Sigmoid colon (tissue), 6 donors: ENCODE measurements at regions not wholly inside any gene's neighbourhood (a gene's known extent, or its start where the extent isn't known, plus 50 kb on each side); places are given as distances from the start of the nearest gene placed in this dataset.

ENCODE experiments used
- DNase-seq: peaks from one replicate; pipeline ENCODE4 v3.0.0-alpha.2; 2019
- H3K27ac ChIP-seq, 4 donors: fragments of 200-600 bp; sonication (generic); one replicate each; pipeline ENCODE4 v1.5.1; 2016 to 2019; ENCODE audit warnings: mild to moderate bottlenecking in 1 of 4
- H3K27me3 ChIP-seq, 3 donors: fragments of 200-600 bp; sonication (generic); one replicate each; pipeline ENCODE4 v1.5.1; 2019; ENCODE audit warnings: mild to moderate bottlenecking in 1 of 3
- H3K36me3 ChIP-seq, 4 donors: fragments of 200-600 bp; sonication (generic); one replicate each; pipeline ENCODE4 v1.5.1; 2016 to 2019
- H3K4me1 ChIP-seq, 4 donors: fragments of 200-600 bp; sonication (generic); one replicate each; pipeline ENCODE4 v1.5.1; 2017 to 2019
- H3K4me3 ChIP-seq, 4 donors: fragments of 200-600 bp; sonication (generic); one replicate each; pipeline ENCODE4 v1.5.1; 2017 to 2019; ENCODE audit warnings: mild to moderate bottlenecking in 2 of 4, moderate library complexity in 1 of 4
- H3K9me3 ChIP-seq, 4 donors: fragments of 200-600 bp in 3 of 4; sonication (generic) in 3 of 4; one replicate each; pipeline versions ENCODE4 v1.5.1 to v1.6.1; 2013 to 2019
- CTCF ChIP-seq, 4 experiments: fragments of 450-650 bp in 3 of 4; fragments of 200-600 bp in 1 of 4; IDR thresholded peaks; one replicate each; pipeline ENCODE4 v1.5.1; 2016 to 2019; ENCODE audit warnings: antibody characterized with exemption in 4 of 4, mild to moderate bottlenecking in 3 of 4, moderate library complexity in 2 of 4
- EP300 ChIP-seq, 4 donors: sonication (generic); formaldehyde crosslinking; IDR thresholded peaks; one replicate each; pipeline ENCODE4 v1.6.1; 2017; ENCODE audit warnings: antibody characterized with exemption in 4 of 4
- POLR2A ChIP-seq, 2 donors: fragments of 450-650 bp; IDR thresholded peaks; one replicate each; pipeline ENCODE4 v1.6.1; 2016; ENCODE audit warnings: antibody characterized with exemption in 2 of 2, mild to moderate bottlenecking in 2 of 2, moderate library complexity in 2 of 2
- POLR2AphosphoS5 ChIP-seq, 4 donors: sonication (generic); formaldehyde crosslinking; IDR thresholded peaks; one replicate each; pipeline ENCODE4 v1.6.1; 2017; ENCODE audit warnings: antibody characterized with exemption in 4 of 4
- WGBS, 2 donors: extraction: QIAGEN DNeasy Blood & Tissue Kit; methylation state at CpG; one replicate each; pipeline ENCODE4 v1.1.7; 2013; 5-methylcytosine and 5-hydroxymethylcytosine counted together
- intact Hi-C: fragments of 100-400 bp; cut with DNase I; formaldehyde crosslinking; loops from one replicate; pipeline ENCODE4 v1.15.1; 2023
- donor health status: healthy with polysubstance abuse.
- donor health status: healthy.

- no peak overlapping the region for H3K27ac ChIP-seq
- DNase-seq, result no peak
- no peaks in the 10 kb centered on the region for H3K9me3 ChIP-seq
- H3K36me3 ChIP-seq, result no peaks in the 10 kb centered on the region
- TF ChIP-seq POLR2A (IDR thresholded peaks at IDR 0.05), result no peak
- TF ChIP-seq CTCF (IDR thresholded peaks at IDR 0.05), result no peak
- no peak for TF ChIP-seq EP300 (IDR thresholded peaks at IDR 0.05)
- TF ChIP-seq POLR2AphosphoS5 (IDR thresholded peaks at IDR 0.05), result no peak
- 87 to 88% methylated on average over 8 of the region's 8 CpGs for WGBS, 2 donors
- no peak overlapping the region for H3K4me3 ChIP-seq
- intact Hi-C loops, result no loop called here
- no peaks in the 10 kb centered on the region for H3K4me1 ChIP-seq
- no peaks in the 10 kb centered on the region for H3K27me3 ChIP-seq
These were observed 316.1 kb downstream of the GADD45G start for GRCh38 chr9:89920951-89921350.

- Histone ChIP-seq H3K27me3 (no peaks in the 10 kb centered on the region), H3K27ac (no peak overlapping the region), H3K4me3 (no peak overlapping the region), H3K36me3 (no peaks in the 10 kb centered on the region), H3K4me1 (peaks cover 0 to 11% (median 5%) of the 10 kb centered on the region in 4 donors), H3K9me3 (no peaks in the 10 kb centered on the region)
- TF ChIP-seq POLR2AphosphoS5 (IDR thresholded peaks at IDR 0.05), result no peak
- no peak for TF ChIP-seq EP300 (IDR thresholded peaks at IDR 0.05)
- TF ChIP-seq POLR2A (IDR thresholded peaks at IDR 0.05), result no peak
- TF ChIP-seq CTCF (IDR thresholded peaks at IDR 0.05), result no peak
- intact Hi-C loops, result no loop called here
- 90 to 93% methylated on average over 7 of the region's 7 CpGs for WGBS, 2 donors
- DNase-seq, result no peak
These were observed 317.3 kb downstream of the GADD45G start for GRCh38 chr9:89922099-89922498.

- TF ChIP-seq POLR2A (IDR thresholded peaks at IDR 0.05), result no peak
- no peak for TF ChIP-seq POLR2AphosphoS5 (IDR thresholded peaks at IDR 0.05)
- no peak for TF ChIP-seq CTCF (IDR thresholded peaks at IDR 0.05)
- TF ChIP-seq EP300 (IDR thresholded peaks at IDR 0.05), result no peak
- intact Hi-C loops, result no loop called here
- H3K4me1 ChIP-seq, result peaks cover 0 to 15% (median 6%) of the 10 kb centered on the region in 4 donors
These were observed 318.4 kb downstream of the GADD45G start for GRCh38 chr9:89923174-89923573.

GRCh38 chr9:89923961-89924504 is 319.2 kb downstream of the GADD45G start:
- no peaks in the 10 kb centered on the region for H3K9me3 ChIP-seq
- H3K27ac ChIP-seq, result no peak overlapping the region
- no peak overlapping the region for H3K4me3 ChIP-seq
- peaks cover 0 to 15% (median 6%) of the 10 kb centered on the region in 4 donors for H3K4me1 ChIP-seq
- DNase-seq, result no peak
- no peaks in the 10 kb centered on the region for H3K27me3 ChIP-seq
- TF ChIP-seq CTCF (IDR thresholded peaks at IDR 0.05) (no peak), POLR2A (IDR thresholded peaks at IDR 0.05) (no peak), EP300 (IDR thresholded peaks at IDR 0.05) (no peak), POLR2AphosphoS5 (IDR thresholded peaks at IDR 0.05) (no peak)
- WGBS, 2 donors, result 64 to 74% methylated on average over 12 of the region's 12 CpGs
- intact Hi-C loops, result no loop called here
- no peaks in the 10 kb centered on the region for H3K36me3 ChIP-seq

More at GRCh38 chr9:89923174-89923573, 318.4 kb downstream of the GADD45G start:
- Histone ChIP-seq H3K27me3 (no peaks in the 10 kb centered on the region), H3K27ac (no peak overlapping the region), H3K9me3 (no peaks in the 10 kb centered on the region), H3K36me3 (no peaks in the 10 kb centered on the region), H3K4me3 (no peak overlapping the region)
- WGBS, 2 donors, result 94% methylated on average over 7 of the region's 7 CpGs
- no peak for DNase-seq

- Histone ChIP-seq H3K27ac (no peak overlapping the region), H3K4me1 (peaks cover 0 to 16% (median 7%) of the 10 kb centered on the region in 4 donors), H3K9me3 (no peaks in the 10 kb centered on the region), H3K4me3 (no peak overlapping the region), H3K27me3 (no peaks in the 10 kb centered on the region), H3K36me3 (no peaks in the 10 kb centered on the region)
- intact Hi-C loops, result no loop called here
- 95 to 96% methylated on average over 2 of the region's 2 CpGs for WGBS, 2 donors
- TF ChIP-seq CTCF (IDR thresholded peaks at IDR 0.05), result no peak
- TF ChIP-seq POLR2A (IDR thresholded peaks at IDR 0.05), result no peak
- no peak for DNase-seq
These were observed 319.8 kb downstream of the GADD45G start for GRCh38 chr9:89924611-89925010.
